Activated T-cell treated with anti-CD3 and anti-CD28 coated beads, Interleukin-2, amount 50 U/mL, for 24 hours (primary cell): ENCODE measurements at regions not wholly inside any gene's neighbourhood (a gene's known extent, or its start where the extent isn't known, plus 50 kb on each side); places are given as distances from the start of the nearest gene placed in this dataset.
"Not testable (repeated sequence)": the region's sequence is repeated elsewhere in the genome, so short reads cannot be mapped to it uniquely, and the experiment has no call there.

ENCODE experiments used
- DNase-seq: peaks from one replicate; pipeline ENCODE4 v3.0.0-alpha.2; 2020
- H3K27ac Mint-ChIP-seq: 2 replicates; pipeline ENCODE4 v1.8.0; 2020; ENCODE audit warnings: mild to moderate bottlenecking, mixed read lengths
- H3K27me3 Mint-ChIP-seq: 2 replicates; pipeline ENCODE4 v1.8.0; 2020; ENCODE audit warnings: mixed read lengths
- H3K36me3 Mint-ChIP-seq: 2 replicates; pipeline ENCODE4 v1.8.0; 2020; ENCODE audit warnings: low read depth, mixed read lengths
- H3K4me1 Mint-ChIP-seq: 2 replicates; pipeline ENCODE4 v1.8.0; 2020; ENCODE audit warnings: low read depth, mixed read lengths
- H3K4me3 Mint-ChIP-seq: 2 replicates; pipeline ENCODE4 v1.8.0; 2020; ENCODE audit warnings: mild to moderate bottlenecking, moderate library complexity, mixed read lengths
- H3K9me3 Mint-ChIP-seq: 2 replicates; pipeline ENCODE4 v1.8.0; 2020; ENCODE audit warnings: mixed read lengths

DNA sequence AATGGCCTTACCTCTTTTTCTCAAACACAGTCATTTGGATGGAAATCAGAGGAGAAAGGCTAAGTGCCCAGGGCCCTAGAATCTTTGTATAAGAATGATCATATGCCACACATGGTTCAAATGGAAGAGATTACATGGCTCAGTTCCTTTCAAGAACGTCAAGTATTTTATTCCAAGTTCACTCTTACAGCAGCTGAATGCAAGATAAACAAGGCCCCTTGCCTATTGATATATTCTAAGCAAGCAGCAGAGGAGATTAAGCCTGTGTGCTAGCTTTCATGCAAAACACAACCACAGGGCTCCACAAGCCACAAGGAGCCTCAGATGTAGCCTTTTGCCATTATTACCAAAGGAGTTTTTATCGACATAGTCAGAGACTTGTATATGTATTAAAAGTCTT, 55.3 kb upstream of the SLCO6A1 start:
- Mint-ChIP-seq H3K27me3 (peaks cover 24% of the 10 kb centered on the region), H3K4me3 (no peak overlapping the region), H3K9me3 (peaks cover 8% of the 10 kb centered on the region), H3K27ac (no peak overlapping the region), H3K4me1 (no peaks in the 10 kb centered on the region), H3K36me3 (no peaks in the 10 kb centered on the region)
- no peak for DNase-seq

DNA sequence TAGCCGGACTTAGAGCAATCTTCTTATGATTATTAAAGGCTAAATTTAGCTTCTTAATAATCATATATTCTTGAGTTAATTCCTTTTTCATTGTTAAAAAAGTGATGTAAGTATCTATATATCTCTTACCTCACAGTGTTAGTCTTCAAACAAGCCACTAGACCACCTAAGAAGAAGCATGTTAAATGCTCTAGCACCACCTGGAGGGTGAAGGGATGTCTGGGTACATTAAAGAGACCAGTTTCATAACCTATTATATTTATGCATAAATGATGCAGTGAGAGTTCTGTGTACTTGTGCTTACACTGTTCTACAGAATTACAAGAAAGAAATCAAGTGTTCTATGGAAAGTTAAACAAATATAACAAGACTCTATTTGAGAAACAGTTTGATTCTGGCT, 55.9 kb upstream of the SLCO6A1 start:
- Mint-ChIP-seq H3K4me3 (no peak overlapping the region), H3K4me1 (no peaks in the 10 kb centered on the region)

GRCh38 chr5:102561894-102562760, 63.3 kb upstream of the SLCO6A1 start:
- no peaks in the 10 kb centered on the region for H3K4me1 Mint-ChIP-seq
- no peaks in the 10 kb centered on the region for H3K9me3 Mint-ChIP-seq
- DNase-seq, result no peak
- no peak overlapping the region for H3K27ac Mint-ChIP-seq
- H3K4me3 Mint-ChIP-seq, result no peak overlapping the region
- no peaks in the 10 kb centered on the region for H3K36me3 Mint-ChIP-seq
- H3K27me3 Mint-ChIP-seq, result peaks cover 5% of the 10 kb centered on the region

More for the DNA sequence above, 55.9 kb upstream of the SLCO6A1 start:
- Mint-ChIP-seq H3K9me3 (peaks cover 7% of the 10 kb centered on the region), H3K27me3 (peaks cover 23% of the 10 kb centered on the region), H3K27ac (no peak overlapping the region), H3K36me3 (no peaks in the 10 kb centered on the region)
- DNase-seq, result no peak

DNA sequence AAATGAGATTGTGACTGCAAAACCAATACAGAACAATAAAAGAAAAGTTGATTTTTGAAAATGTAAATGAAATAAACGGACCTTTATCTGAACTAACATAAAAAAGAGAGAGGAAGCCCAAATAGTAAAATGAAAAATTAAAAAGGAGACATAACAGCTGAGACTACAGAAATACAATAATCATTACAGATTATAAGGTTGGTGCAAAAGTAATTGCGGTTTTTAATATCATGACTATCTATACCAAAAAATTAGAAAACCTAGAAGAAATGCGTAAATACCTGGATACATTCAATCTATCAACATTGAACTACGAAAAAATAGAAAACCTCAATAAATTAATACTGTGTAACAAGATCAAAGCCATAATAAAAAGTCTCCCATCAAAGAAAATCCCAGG, 71.9 kb upstream of the SLCO6A1 start:
- H3K4me3 Mint-ChIP-seq, result no peak overlapping the region
- no peaks in the 10 kb centered on the region for H3K9me3 Mint-ChIP-seq
- H3K27ac Mint-ChIP-seq, result no peak overlapping the region
- H3K27me3 Mint-ChIP-seq, result peaks cover 27% of the 10 kb centered on the region
- H3K4me1 Mint-ChIP-seq, result no peaks in the 10 kb centered on the region
- no peaks in the 10 kb centered on the region for H3K36me3 Mint-ChIP-seq
- no peak for DNase-seq

GRCh38 chr5:102578362-102578761, 79.6 kb upstream of the SLCO6A1 start:
- DNase-seq, result no peak
- Mint-ChIP-seq H3K27me3 (peaks cover 10% of the 10 kb centered on the region), H3K4me1 (no peaks in the 10 kb centered on the region), H3K4me3 (no peak overlapping the region), H3K36me3 (no peaks in the 10 kb centered on the region), H3K27ac (no peak overlapping the region), H3K9me3 (no peaks in the 10 kb centered on the region)

DNA sequence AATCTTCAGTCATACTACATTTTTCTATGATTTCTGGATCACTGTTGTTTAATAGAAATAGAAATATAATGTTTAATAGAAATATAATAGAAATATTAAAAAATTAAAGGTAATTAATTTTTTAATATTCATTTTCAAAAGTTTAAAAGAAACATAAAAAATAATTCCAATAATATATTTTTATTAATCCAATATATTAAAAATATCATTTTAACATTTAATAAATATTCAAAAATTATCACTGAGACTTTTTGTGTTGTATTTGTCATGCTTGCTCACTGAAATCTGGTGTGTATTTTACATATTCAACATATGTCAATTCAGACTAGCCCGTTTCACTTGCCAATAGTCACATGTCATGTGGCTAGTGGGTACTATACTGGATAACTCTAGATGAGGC, 80.6 kb upstream of the SLCO6A1 start:
- no peak overlapping the region for H3K27ac Mint-ChIP-seq
- peaks cover 1% of the 10 kb centered on the region for H3K4me1 Mint-ChIP-seq
- H3K4me3 Mint-ChIP-seq, result no peak overlapping the region
- DNase-seq, result no peak
- H3K27me3 Mint-ChIP-seq, result peaks cover 10% of the 10 kb centered on the region
- no peaks in the 10 kb centered on the region for H3K36me3 Mint-ChIP-seq
- no peaks in the 10 kb centered on the region for H3K9me3 Mint-ChIP-seq

- Mint-ChIP-seq H3K27me3 (peaks cover 10% of the 10 kb centered on the region), H3K4me1 (peaks cover 1% of the 10 kb centered on the region), H3K27ac (no peak overlapping the region), H3K36me3 (no peaks in the 10 kb centered on the region), H3K4me3 (no peak overlapping the region), H3K9me3 (no peaks in the 10 kb centered on the region)
- no peak for DNase-seq
Measured at GRCh38 chr5:102581011-102581410, 82.2 kb upstream of the SLCO6A1 start.

- Mint-ChIP-seq H3K9me3 (no peaks in the 10 kb centered on the region), H3K4me3 (no peak overlapping the region), H3K4me1 (peaks cover 1% of the 10 kb centered on the region), H3K27ac (no peak overlapping the region), H3K27me3 (peaks cover 10% of the 10 kb centered on the region), H3K36me3 (no peaks in the 10 kb centered on the region)
- no peak for DNase-seq
Measured at GRCh38 chr5:102582696-102583095, 83.9 kb upstream of the SLCO6A1 start.

DNA sequence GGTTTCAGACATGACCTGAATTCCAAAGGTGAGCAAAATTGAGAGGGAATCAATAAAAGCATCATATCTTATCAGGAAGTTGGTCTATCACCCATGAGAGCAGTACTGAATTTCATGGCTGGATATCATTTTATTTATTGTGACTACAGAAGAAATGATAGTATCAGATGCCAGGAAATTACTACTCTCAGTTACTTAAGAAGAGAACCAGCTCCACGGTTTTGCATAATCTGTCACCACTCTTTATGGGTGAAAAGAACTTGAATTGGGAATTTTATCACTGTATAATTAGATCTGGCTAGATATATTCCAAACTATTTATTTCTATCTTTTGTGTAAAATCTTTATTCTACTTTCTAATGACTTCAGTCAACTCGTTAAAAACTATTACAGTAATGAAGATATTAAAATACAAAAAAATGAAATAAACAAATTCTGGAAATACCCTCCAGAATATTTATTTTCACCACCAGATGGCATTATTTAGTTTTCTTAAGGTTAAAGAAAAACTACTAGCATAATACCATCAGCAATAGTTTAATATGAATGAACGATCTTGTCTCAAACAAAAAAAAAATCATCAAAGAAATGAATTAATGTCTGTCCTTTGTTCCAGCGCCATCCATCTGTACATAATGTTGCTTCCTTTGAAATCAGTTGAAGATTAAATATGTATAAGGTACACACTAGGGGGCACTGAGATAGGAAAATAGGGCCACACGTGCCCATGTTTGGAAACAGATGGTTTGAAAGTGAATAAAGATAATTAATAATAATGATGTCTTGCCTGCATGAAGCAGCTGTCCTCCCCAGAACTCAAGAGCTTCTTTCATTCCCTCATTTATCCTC, 84.7 kb upstream of the SLCO6A1 start:
- DNase-seq, result no peak
- H3K9me3 Mint-ChIP-seq, result no peaks in the 10 kb centered on the region
- H3K4me3 Mint-ChIP-seq, result no peak overlapping the region
- no peaks in the 10 kb centered on the region for H3K36me3 Mint-ChIP-seq
- H3K27me3 Mint-ChIP-seq, result peaks cover 10% of the 10 kb centered on the region
- H3K27ac Mint-ChIP-seq, result no peak overlapping the region
- peaks cover 1% of the 10 kb centered on the region for H3K4me1 Mint-ChIP-seq

DNA sequence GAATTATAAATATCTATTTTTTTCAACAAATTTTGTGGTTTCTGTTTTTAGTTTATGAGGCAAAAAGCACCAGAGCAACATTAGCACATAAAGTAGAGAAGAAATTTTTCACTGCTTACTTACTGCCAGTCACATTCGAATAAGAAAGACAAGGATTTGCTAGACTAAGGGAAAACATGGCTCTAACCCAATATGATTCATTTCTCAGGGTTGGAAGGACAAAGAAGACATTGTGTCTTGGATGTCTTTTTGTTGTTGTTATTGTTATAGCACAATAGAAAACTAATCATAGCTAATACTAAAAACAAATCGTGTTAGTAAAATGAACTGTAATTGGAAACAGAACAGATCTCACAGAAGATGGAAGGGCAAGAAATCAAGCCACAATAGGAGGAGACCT, 90.9 kb upstream of the SLCO6A1 start:
- H3K27ac Mint-ChIP-seq, result no peak overlapping the region
- H3K4me3 Mint-ChIP-seq, result no peak overlapping the region
- DNase-seq, result no peak
- H3K27me3 Mint-ChIP-seq, result peaks cover 4% of the 10 kb centered on the region
- no peaks in the 10 kb centered on the region for H3K9me3 Mint-ChIP-seq
- peaks cover 10% of the 10 kb centered on the region for H3K4me1 Mint-ChIP-seq
- no peaks in the 10 kb centered on the region for H3K36me3 Mint-ChIP-seq

- H3K36me3 Mint-ChIP-seq, result no peaks in the 10 kb centered on the region
- H3K9me3 Mint-ChIP-seq, result no peaks in the 10 kb centered on the region
- H3K27ac Mint-ChIP-seq, result no peak overlapping the region
- H3K27me3 Mint-ChIP-seq, result peaks cover 4% of the 10 kb centered on the region
- DNase-seq, result no peak
- H3K4me1 Mint-ChIP-seq, result peaks cover 15% of the 10 kb centered on the region
- no peak overlapping the region for H3K4me3 Mint-ChIP-seq
Measured at GRCh38 chr5:102590467-102590866, 91.7 kb upstream of the SLCO6A1 start.

GRCh38 chr5:102591650-102592049, 92.8 kb upstream of the SLCO6A1 start:
- DNase-seq, result no peak
- Mint-ChIP-seq H3K27me3 (peaks cover 4% of the 10 kb centered on the region), H3K4me3 (no peak overlapping the region), H3K9me3 (no peaks in the 10 kb centered on the region), H3K27ac (no peak overlapping the region), H3K36me3 (no peaks in the 10 kb centered on the region), H3K4me1 (peaks cover 27% of the 10 kb centered on the region)

DNA sequence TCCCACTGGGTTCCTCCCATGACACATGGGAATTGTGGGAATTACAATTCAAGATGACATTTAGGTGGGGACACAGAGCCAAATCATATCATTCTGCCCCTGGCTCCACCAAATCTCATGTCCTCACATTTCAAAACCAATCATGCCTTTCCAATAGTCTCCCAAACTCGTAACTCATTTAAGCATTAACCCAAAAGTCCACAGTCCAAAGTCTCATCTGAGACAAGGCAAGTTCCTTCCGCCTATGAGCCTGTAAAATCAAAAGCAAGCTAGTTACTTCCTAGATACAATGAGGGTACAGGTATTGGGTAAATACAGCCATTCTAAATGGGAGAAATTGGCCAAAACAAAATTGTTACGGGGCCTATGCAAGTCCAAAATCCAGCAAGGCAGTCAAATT, 93.8 kb upstream of the SLCO6A1 start:
- not testable (repeated sequence) for H3K27ac Mint-ChIP-seq, H3K4me3 Mint-ChIP-seq, DNase-seq, H3K9me3 Mint-ChIP-seq, H3K36me3 Mint-ChIP-seq, H3K27me3 Mint-ChIP-seq
- peaks cover 28% of the 10 kb centered on the region for H3K4me1 Mint-ChIP-seq

DNA sequence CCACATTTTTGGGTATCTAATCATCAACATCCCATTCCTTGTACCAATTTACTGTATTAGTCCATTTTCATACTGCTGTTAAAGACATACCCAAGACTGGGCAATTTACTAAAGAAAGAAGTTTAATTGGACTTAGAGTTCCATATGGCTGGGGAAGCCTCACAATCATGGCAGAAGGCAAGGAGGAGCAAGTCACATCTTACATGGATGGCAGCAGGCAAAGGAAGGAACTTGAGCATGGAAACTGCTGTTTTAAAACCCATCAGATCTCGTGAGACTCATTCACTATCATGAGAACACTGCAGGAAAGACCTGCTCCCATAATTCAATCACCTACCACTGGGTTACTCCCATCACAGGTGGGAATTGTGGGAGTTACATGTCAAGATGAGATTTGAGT, 95.4 kb upstream of the SLCO6A1 start:
- peaks cover 28% of the 10 kb centered on the region for H3K4me1 Mint-ChIP-seq
- DNase-seq, result no peak
- H3K27ac Mint-ChIP-seq, result no peak overlapping the region
- peaks cover 4% of the 10 kb centered on the region for H3K27me3 Mint-ChIP-seq
- H3K4me3 Mint-ChIP-seq, result no peak overlapping the region
- no peaks in the 10 kb centered on the region for H3K9me3 Mint-ChIP-seq
- H3K36me3 Mint-ChIP-seq, result no peaks in the 10 kb centered on the region

DNA sequence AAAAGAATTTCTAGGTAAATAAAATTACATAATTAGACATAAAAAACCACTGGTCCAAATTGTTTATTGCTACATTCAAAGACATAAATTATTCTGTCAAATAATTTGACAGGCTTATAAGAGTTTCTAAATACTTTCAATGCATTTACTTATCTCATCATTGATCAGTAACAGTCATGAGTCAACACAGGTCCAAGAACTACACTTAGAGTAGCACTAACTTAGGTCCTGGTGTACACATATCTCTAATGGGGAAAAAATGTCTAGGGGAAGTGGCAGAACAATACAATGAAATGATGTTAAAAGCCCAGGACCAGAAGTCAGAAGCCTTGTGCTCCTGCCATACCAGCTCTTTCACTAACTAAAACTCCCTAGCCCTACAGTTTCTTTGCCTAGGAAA, 96.5 kb upstream of the SLCO6A1 start:
- DNase-seq, result no peak
- Mint-ChIP-seq H3K4me1 (peaks cover 28% of the 10 kb centered on the region), H3K4me3 (no peak overlapping the region), H3K27ac (no peak overlapping the region), H3K36me3 (no peaks in the 10 kb centered on the region), H3K9me3 (no peaks in the 10 kb centered on the region), H3K27me3 (peaks cover 4% of the 10 kb centered on the region)
